ENCODE measurements at regions not wholly inside any gene's neighbourhood (a gene's known extent, or its start where the extent isn't known, plus 50 kb on each side); places are given as distances from the start of the nearest gene placed in this dataset.

DNA sequence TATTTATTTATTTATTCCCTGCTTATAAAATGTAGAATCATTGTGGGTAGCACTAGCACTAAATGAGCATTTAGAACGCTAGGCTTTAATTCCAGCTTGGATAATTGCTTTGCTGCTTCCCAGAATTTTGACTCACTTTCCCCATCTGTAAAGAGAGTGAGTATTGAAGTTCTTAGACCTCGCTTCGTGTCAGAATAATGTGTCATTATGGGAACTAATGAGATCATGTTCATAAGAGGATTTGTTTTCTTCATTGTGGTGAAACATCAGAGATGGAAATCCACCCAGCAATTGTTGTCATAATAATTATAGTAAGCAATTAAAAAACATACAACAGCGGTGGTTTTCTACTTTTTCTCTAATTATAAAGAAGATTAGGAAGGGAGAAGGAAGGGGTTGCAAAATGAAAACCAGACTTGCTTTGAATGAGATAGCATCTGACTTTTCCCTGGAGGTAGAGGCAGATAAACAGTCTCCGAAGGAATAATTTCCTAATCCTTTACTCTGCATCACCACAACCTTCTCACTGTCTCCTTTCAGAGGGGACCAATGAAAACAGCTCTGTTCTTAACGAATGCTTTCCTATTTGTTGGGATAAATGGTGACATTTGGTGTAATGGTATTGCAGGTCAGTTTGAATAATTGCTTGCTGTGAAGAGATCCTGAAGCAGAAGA, 86.8 kb upstream of the ARHGAP5 start:
- peak in 1 of 2 donors; percentile 53 for DNase-seq
- Histone ChIP-seq H3K18ac (ENCODE audit: low read length) (no peak overlapping the region), H3K4me2 (ENCODE audit: low read length) (no peak overlapping the region), H3K27me3 (ENCODE audit: insufficient read depth, low read length) (no peaks in the 10 kb centered on the region), H2AFZ (ENCODE audit: insufficient read depth, low read length, poor library complexity) (no peak overlapping the region), H2BK120ac (ENCODE audit: insufficient read depth, low read length, poor library complexity) (no peak overlapping the region), H4K8ac (ENCODE audit: low read depth, low read length) (no peak overlapping the region), H3K23ac (ENCODE audit: low read length) (no peak overlapping the region), H4K12ac (ENCODE audit: low read depth, low read length) (no peak overlapping the region), H3K4me1 (ENCODE audit: control insufficient read depth in 1 of 2, insufficient read depth in 2 of 2, low read length in 2 of 2) (peaks cover 8 to 19% of the 10 kb centered on the region in 2 experiments), H3K9ac (ENCODE audit: low read length) (no peak overlapping the region), H3K9me3 (ENCODE audit: insufficient read depth, low read depth, low read length) (no peaks in the 10 kb centered on the region), H3K27ac (ENCODE audit: low read depth, low read length) (peak overlapping the region; percentile 93), H3K36me3 (ENCODE audit: control insufficient read depth in 1 of 2, insufficient read depth in 2 of 2, low read length in 2 of 2) (no peaks in the 10 kb centered on the region), H2AK5ac (ENCODE audit: low read length) (no peak overlapping the region), H2BK12ac (ENCODE audit: low read length) (no peak overlapping the region), H3K79me2 (ENCODE audit: control insufficient read depth, insufficient read depth, low read length, poor library complexity) (no peaks in the 10 kb centered on the region), H2BK5ac (ENCODE audit: low read depth, low read length, poor library complexity) (no peak overlapping the region), H4K91ac (ENCODE audit: low read depth, low read length) (no peak overlapping the region), H3K4me3 (ENCODE audit: low read depth, low read length) (no peak overlapping the region), H3K14ac (ENCODE audit: low read length) (no peak overlapping the region), H3K4ac (ENCODE audit: low read depth, low read length) (no peak overlapping the region), H3K79me1 (ENCODE audit: low read length) (peaks cover 11% of the 10 kb centered on the region)
- no CpG with 5 or more reads among the region's 6 CpGs for WGBS (ENCODE audit: extremely low coverage, insufficient coverage, insufficient read length)

DNA sequence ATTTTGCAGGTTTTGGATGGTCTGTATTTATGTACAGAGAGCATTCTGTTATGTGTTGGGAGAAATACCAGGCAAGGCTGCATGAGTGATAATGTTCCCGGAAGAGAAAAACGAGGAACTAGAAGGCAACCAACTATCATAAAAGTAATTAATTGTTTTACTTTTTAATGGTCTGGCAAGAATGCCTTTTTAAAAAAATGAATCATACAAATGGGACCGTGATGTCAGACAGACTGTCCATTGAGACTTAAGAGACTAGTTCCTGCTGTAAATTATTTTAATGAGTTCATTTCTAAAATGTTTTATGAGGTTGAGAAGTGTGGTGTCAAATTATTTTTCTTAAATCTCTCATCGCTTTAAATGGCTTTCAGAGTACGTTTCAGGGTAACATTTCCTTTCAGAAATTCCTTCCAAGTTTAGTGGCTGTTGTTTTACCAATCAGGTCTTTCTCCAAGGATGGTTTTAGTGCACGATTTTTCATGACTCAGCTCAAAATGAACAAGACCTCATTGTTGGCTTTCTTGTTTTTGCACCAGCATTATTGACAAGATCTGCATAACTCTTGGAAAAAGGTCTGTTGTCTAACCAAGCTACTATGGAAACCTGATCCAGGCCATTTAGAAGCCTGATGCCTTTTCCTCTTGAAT, 86.1 kb upstream of the ARHGAP5 start:
- Histone ChIP-seq H2BK12ac (ENCODE audit: low read length) (no peak overlapping the region), H3K27ac (ENCODE audit: low read depth, low read length) (peak overlapping the region; percentile 93), H2AFZ (ENCODE audit: insufficient read depth, low read length, poor library complexity) (no peak overlapping the region), H3K4ac (ENCODE audit: low read depth, low read length) (no peak overlapping the region), H3K18ac (ENCODE audit: low read length) (no peak overlapping the region), H3K4me3 (ENCODE audit: low read depth, low read length) (no peak overlapping the region), H3K4me2 (ENCODE audit: low read length) (peak overlapping the region; percentile 20), H4K8ac (ENCODE audit: low read depth, low read length) (no peak overlapping the region), H2AK5ac (ENCODE audit: low read length) (no peak overlapping the region), H3K14ac (ENCODE audit: low read length) (no peak overlapping the region), H4K12ac (ENCODE audit: low read depth, low read length) (no peak overlapping the region), H3K36me3 (ENCODE audit: control insufficient read depth in 1 of 2, insufficient read depth in 2 of 2, low read length in 2 of 2) (no peaks in the 10 kb centered on the region), H3K23ac (ENCODE audit: low read length) (no peak overlapping the region), H3K79me1 (ENCODE audit: low read length) (peaks cover 11% of the 10 kb centered on the region), H3K4me1 (ENCODE audit: control insufficient read depth in 1 of 2, insufficient read depth in 2 of 2, low read length in 2 of 2) (peaks cover 8 to 19% of the 10 kb centered on the region in 2 experiments), H3K79me2 (ENCODE audit: control insufficient read depth, insufficient read depth, low read length, poor library complexity) (no peaks in the 10 kb centered on the region), H4K91ac (ENCODE audit: low read depth, low read length) (no peak overlapping the region), H3K9ac (ENCODE audit: low read length) (no peak overlapping the region), H2BK120ac (ENCODE audit: insufficient read depth, low read length, poor library complexity) (peak overlapping the region; percentile 81), H3K27me3 (ENCODE audit: insufficient read depth, low read length) (no peaks in the 10 kb centered on the region), H2BK5ac (ENCODE audit: low read depth, low read length, poor library complexity) (no peak overlapping the region), H3K9me3 (ENCODE audit: insufficient read depth, low read depth, low read length) (no peaks in the 10 kb centered on the region)
- no CpG with 5 or more reads among the region's 6 CpGs for WGBS (ENCODE audit: extremely low coverage, insufficient coverage, insufficient read length)
- peak in 1 of 2 donors; percentile 84 for DNase-seq

DNA sequence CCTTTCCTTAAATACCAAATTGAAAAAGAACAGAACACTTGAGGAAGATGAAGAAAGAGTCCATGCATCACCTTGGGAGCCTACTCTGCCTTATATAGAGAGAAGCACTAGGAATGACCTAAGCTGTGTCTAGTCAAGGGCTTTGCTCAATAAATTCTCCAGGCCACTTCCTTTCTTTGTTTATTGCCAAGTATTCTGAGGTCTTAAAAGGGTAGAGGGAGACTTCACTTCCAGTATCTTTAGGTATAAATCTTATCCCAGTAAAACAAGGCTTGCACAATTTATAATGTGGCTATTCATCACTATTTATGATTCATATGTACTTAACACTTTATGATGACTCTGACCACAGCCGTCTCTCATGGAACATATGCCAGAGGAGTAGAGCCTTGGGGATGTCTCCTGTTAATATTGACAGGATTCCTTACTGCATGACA, 85.1 kb upstream of the ARHGAP5 start:
- H2AFZ ChIP-seq (ENCODE audit: insufficient read depth, low read length, poor library complexity): no peak overlapping the region
- H3K27ac ChIP-seq (ENCODE audit: low read depth, low read length): peak overlapping the region; percentile 93
- no peak overlapping the region for H3K9ac ChIP-seq (ENCODE audit: low read length)
- DNase-seq: no peak
- no peak overlapping the region for H3K4me3 ChIP-seq (ENCODE audit: low read depth, low read length)
- H4K8ac ChIP-seq (ENCODE audit: low read depth, low read length): no peak overlapping the region
- peaks cover 11% of the 10 kb centered on the region for H3K79me1 ChIP-seq (ENCODE audit: low read length)
- H3K18ac ChIP-seq (ENCODE audit: low read length): no peak overlapping the region
- no peak overlapping the region for H3K4ac ChIP-seq (ENCODE audit: low read depth, low read length)
- no peak overlapping the region for H3K4me2 ChIP-seq (ENCODE audit: low read length)
- no CpG with 5 or more reads among the region's 1 CpG for WGBS (ENCODE audit: extremely low coverage, insufficient coverage, insufficient read length)
- no peaks in the 10 kb centered on the region for H3K9me3 ChIP-seq (ENCODE audit: insufficient read depth, low read depth, low read length)
- H3K14ac ChIP-seq (ENCODE audit: low read length): no peak overlapping the region
- no peaks in the 10 kb centered on the region for H3K36me3 ChIP-seq (ENCODE audit: control insufficient read depth in 1 of 2, insufficient read depth in 2 of 2, low read length in 2 of 2)
- H2BK120ac ChIP-seq (ENCODE audit: insufficient read depth, low read length, poor library complexity): peak overlapping the region; percentile 79
- peak overlapping the region; percentile 53 for H4K91ac ChIP-seq (ENCODE audit: low read depth, low read length)
- H3K27me3 ChIP-seq (ENCODE audit: insufficient read depth, low read length): no peaks in the 10 kb centered on the region
- no peak overlapping the region for H4K12ac ChIP-seq (ENCODE audit: low read depth, low read length)
- no peaks in the 10 kb centered on the region for H3K79me2 ChIP-seq (ENCODE audit: control insufficient read depth, insufficient read depth, low read length, poor library complexity)
- no peak overlapping the region for H3K23ac ChIP-seq (ENCODE audit: low read length)
- H3K4me1 ChIP-seq (ENCODE audit: control insufficient read depth in 1 of 2, insufficient read depth in 2 of 2, low read length in 2 of 2): peaks cover 8 to 19% of the 10 kb centered on the region in 2 experiments
- no peak overlapping the region for H2AK5ac ChIP-seq (ENCODE audit: low read length)
- H2BK12ac ChIP-seq (ENCODE audit: low read length): peak overlapping the region; percentile 19
- H2BK5ac ChIP-seq (ENCODE audit: low read depth, low read length, poor library complexity): peak overlapping the region; percentile 58

- Histone ChIP-seq H2AK5ac (ENCODE audit: low read length) (no peak overlapping the region), H3K9me3 (ENCODE audit: insufficient read depth, low read depth, low read length) (no peaks in the 10 kb centered on the region), H2AFZ (ENCODE audit: insufficient read depth, low read length, poor library complexity) (no peak overlapping the region), H3K79me1 (ENCODE audit: low read length) (peaks cover 9% of the 10 kb centered on the region), H3K18ac (ENCODE audit: low read length) (no peak overlapping the region), H3K4ac (ENCODE audit: low read depth, low read length) (no peak overlapping the region), H3K4me2 (ENCODE audit: low read length) (no peak overlapping the region), H4K8ac (ENCODE audit: low read depth, low read length) (no peak overlapping the region), H2BK120ac (ENCODE audit: insufficient read depth, low read length, poor library complexity) (no peak overlapping the region), H3K79me2 (ENCODE audit: control insufficient read depth, insufficient read depth, low read length, poor library complexity) (no peaks in the 10 kb centered on the region), H3K14ac (ENCODE audit: low read length) (no peak overlapping the region), H3K27ac (ENCODE audit: low read depth, low read length) (no peak overlapping the region), H2BK12ac (ENCODE audit: low read length) (peak overlapping the region; percentile 32), H2BK5ac (ENCODE audit: low read depth, low read length, poor library complexity) (no peak overlapping the region), H3K4me1 (ENCODE audit: control insufficient read depth in 1 of 2, insufficient read depth in 2 of 2, low read length in 2 of 2) (peaks cover 8 to 17% of the 10 kb centered on the region in 2 experiments), H3K4me3 (ENCODE audit: low read depth, low read length) (no peak overlapping the region), H3K27me3 (ENCODE audit: insufficient read depth, low read length) (no peaks in the 10 kb centered on the region), H4K91ac (ENCODE audit: low read depth, low read length) (no peak overlapping the region), H3K23ac (ENCODE audit: low read length) (no peak overlapping the region), H3K36me3 (ENCODE audit: control insufficient read depth in 1 of 2, insufficient read depth in 2 of 2, low read length in 2 of 2) (no peaks in the 10 kb centered on the region), H3K9ac (ENCODE audit: low read length) (no peak overlapping the region), H4K12ac (ENCODE audit: low read depth, low read length) (no peak overlapping the region)
- peak in 1 of 2 donors; percentile 26 for DNase-seq
- WGBS (ENCODE audit: extremely low coverage, insufficient coverage, insufficient read length): no CpG with 5 or more reads among the region's 3 CpGs
Observed at GRCh38 chr14:31993521-31993951, 83.6 kb upstream of the ARHGAP5 start.
